ENCODE measurements at regions not wholly inside any gene's neighbourhood (a gene's known extent, or its start where the extent isn't known, plus 50 kb on each side); places are given as distances from the start of the nearest gene placed in this dataset.

- H3K79me2 ChIP-seq (ENCODE audit: control insufficient read depth, insufficient read depth, low read length) = no peaks in the 10 kb centered on the region
- DNase-seq (ENCODE audit: low read depth, low spot score) (no peak), ATAC-seq (no peak), FAIRE-seq (no peak)
- H3K36me3 ChIP-seq (ENCODE audit: control insufficient read depth in 2 of 2, insufficient read depth in 2 of 2, low read length in 1 of 2) = no peaks in the 10 kb centered on the region
- H3K4me2 ChIP-seq (ENCODE audit: control insufficient read depth, insufficient read depth) = no peak overlapping the region
- no peak overlapping the region for H3K27ac ChIP-seq (ENCODE audit: control insufficient read depth, insufficient read depth)
- H3K9ac ChIP-seq (ENCODE audit: control insufficient read depth, insufficient read depth, low read length) = no peak overlapping the region
- H2AFZ ChIP-seq (ENCODE audit: control insufficient read depth, low read depth, low read length) = no peak overlapping the region
- WGBS (ENCODE audit: insufficient coverage, insufficient replicate concordance, low lambda C conversion rate, missing lambda C conversion rate) = 11% methylated on average over 5 of the region's 5 CpGs
- no peaks in the 10 kb centered on the region for H3K9me3 ChIP-seq (replicated peaks; ENCODE audit: control insufficient read depth, insufficient read depth, low read length)
- H3K27me3 ChIP-seq (replicated peaks in 1 of 2; ENCODE audit: control insufficient read depth in 2 of 2, insufficient read depth in 2 of 2, low read length in 1 of 2) = peaks cover 0 to 3% of the 10 kb centered on the region in 2 experiments; a peak in 2 of 4 replicates
- CTCF ChIA-PET = no interaction called here
- intact Hi-C loops (cut with micrococcal nuclease; ENCODE audit: unreplicated experiment) = no loop called here
- BruUV-seq (replicated peaks) = no TSS peak
- H3K4me3 ChIP-seq = no peak overlapping the region
- RAD21 ChIA-PET (ENCODE audit: unreplicated experiment) = no interaction called here
- POLR2A ChIA-PET = no interaction called here
- SMC1A ChIA-PET (ENCODE audit: uncharacterized antibody, unreplicated experiment) = no interaction called here
- in situ Hi-C loops (cut with MboI) = no loop called here
- H3K4me1 ChIP-seq (ENCODE audit: control insufficient read depth, insufficient read depth, low read length) = no peaks in the 10 kb centered on the region
- no peaks in the 10 kb centered on the region for H4K20me1 ChIP-seq (ENCODE audit: control insufficient read depth, insufficient read depth)
- TF ChIP-seq ZNF592 (IDR thresholded peaks at IDR 0.05) (no peak), FOS (IDR thresholded peaks at IDR 0.05; ENCODE audit: borderline replicate concordance, extremely low read depth, insufficient read length) (no peak), CREM (IDR thresholded peaks at IDR 0.05; ENCODE audit: low read depth) (no peak), JUNB (IDR thresholded peaks at IDR 0.05) (no peak), SIN3A (IDR thresholded peaks at IDR 0.05; ENCODE audit: low read depth, low read length) (no peak)
Observed at GRCh38 chr5:172546196-172546595, 91.9 kb upstream of the SH3PXD2B start.

All from GM12878 (cell line).